ENCODE measurements at regions not wholly inside any gene's neighbourhood (a gene's known extent, or its start where the extent isn't known, plus 50 kb on each side); places are given as distances from the start of the nearest gene placed in this dataset.

- WGBS, 2 donors = 50 to 54% methylated on average over 4 of the region's 4 CpGs
- no peaks in the 10 kb centered on the region for H3K4me1 ChIP-seq
- no peak for DNase-seq
- H3K36me3 ChIP-seq = no peaks in the 10 kb centered on the region
- no peak overlapping the region for H3K4me3 ChIP-seq
- no peak overlapping the region for H3K27ac ChIP-seq
- ATAC-seq (ENCODE audit: low FRiP score in 2 of 2) = no peak
- no peaks in the 10 kb centered on the region for H3K9me3 ChIP-seq
- TF ChIP-seq, protein P1, sequence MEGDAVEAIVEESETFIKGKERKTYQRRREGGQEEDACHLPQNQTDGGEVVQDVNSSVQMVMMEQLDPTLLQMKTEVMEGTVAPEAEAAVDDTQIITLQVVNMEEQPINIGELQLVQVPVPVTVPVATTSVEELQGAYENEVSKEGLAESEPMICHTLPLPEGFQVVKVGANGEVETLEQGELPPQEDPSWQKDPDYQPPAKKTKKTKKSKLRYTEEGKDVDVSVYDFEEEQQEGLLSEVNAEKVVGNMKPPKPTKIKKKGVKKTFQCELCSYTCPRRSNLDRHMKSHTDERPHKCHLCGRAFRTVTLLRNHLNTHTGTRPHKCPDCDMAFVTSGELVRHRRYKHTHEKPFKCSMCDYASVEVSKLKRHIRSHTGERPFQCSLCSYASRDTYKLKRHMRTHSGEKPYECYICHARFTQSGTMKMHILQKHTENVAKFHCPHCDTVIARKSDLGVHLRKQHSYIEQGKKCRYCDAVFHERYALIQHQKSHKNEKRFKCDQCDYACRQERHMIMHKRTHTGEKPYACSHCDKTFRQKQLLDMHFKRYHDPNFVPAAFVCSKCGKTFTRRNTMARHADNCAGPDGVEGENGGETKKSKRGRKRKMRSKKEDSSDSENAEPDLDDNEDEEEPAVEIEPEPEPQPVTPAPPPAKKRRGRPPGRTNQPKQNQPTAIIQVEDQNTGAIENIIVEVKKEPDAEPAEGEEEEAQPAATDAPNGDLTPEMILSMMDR (IDR thresholded peaks at IDR 0.05) = no peak
- TF ChIP-seq POLR2A (IDR thresholded peaks at IDR 0.05) (no peak), EP300 (IDR thresholded peaks at IDR 0.05) (no peak), POLR2AphosphoS5 (IDR thresholded peaks at IDR 0.05) (no peak)
- no peaks in the 10 kb centered on the region for H3K27me3 ChIP-seq
These were observed 70.0 kb upstream of the SLC6A11 start for GRCh38 chr3:10746001-10746400.

DNA sequence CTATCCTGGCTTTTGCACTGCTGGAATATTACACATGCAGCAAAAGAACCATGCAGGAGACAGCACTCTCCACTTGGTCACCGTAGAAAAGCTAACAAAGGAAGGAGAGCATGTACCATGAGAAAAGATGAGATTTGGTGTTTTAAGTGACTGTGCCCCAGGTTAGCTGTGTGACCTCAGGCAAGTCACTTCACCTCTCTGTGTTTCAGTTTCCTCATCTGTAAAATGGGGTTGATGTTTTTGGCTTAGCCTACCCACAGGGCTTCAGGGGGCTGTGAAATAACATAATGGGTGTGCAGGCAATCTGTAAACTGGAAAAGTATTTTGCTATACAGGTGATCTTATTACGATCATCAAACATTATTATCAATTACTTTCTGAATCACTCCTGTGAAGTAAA, 69.3 kb upstream of the SLC6A11 start:
- no peaks in the 10 kb centered on the region for H3K9me3 ChIP-seq

GRCh38 chr3:10747341-10747740, 68.7 kb upstream of the SLC6A11 start:
- H3K27ac ChIP-seq = no peak overlapping the region
- no peak overlapping the region for H3K4me3 ChIP-seq
- H3K36me3 ChIP-seq = no peaks in the 10 kb centered on the region
- no peaks in the 10 kb centered on the region for H3K9me3 ChIP-seq
- DNase-seq (no peak), ATAC-seq (ENCODE audit: low FRiP score in 2 of 2) (no peak)
- TF ChIP-seq, protein P1 (IDR thresholded peaks at IDR 0.05) = no peak
- TF ChIP-seq POLR2AphosphoS5 (IDR thresholded peaks at IDR 0.05) (no peak), POLR2A (IDR thresholded peaks at IDR 0.05) (no peak), EP300 (IDR thresholded peaks at IDR 0.05) (no peak)
- H3K4me1 ChIP-seq = no peaks in the 10 kb centered on the region
- no peaks in the 10 kb centered on the region for H3K27me3 ChIP-seq
- 69 to 83% methylated on average over 6 of the region's 6 CpGs for WGBS, 2 donors

More for the DNA sequence above, 69.3 kb upstream of the SLC6A11 start:
- H3K27me3 ChIP-seq = no peaks in the 10 kb centered on the region
- no peaks in the 10 kb centered on the region for H3K36me3 ChIP-seq
- TF ChIP-seq POLR2AphosphoS5 (IDR thresholded peaks at IDR 0.05) (no peak), POLR2A (IDR thresholded peaks at IDR 0.05) (no peak), EP300 (IDR thresholded peaks at IDR 0.05) (no peak)
- TF ChIP-seq, protein P1 (IDR thresholded peaks at IDR 0.05) = no peak
- no peak overlapping the region for H3K4me3 ChIP-seq
- WGBS, 2 donors = 89 to 94% methylated on average over 2 of the region's 2 CpGs
- ATAC-seq (ENCODE audit: low FRiP score in 2 of 2) = no peak
- H3K4me1 ChIP-seq = no peaks in the 10 kb centered on the region
- DNase-seq = no peak
- no peak overlapping the region for H3K27ac ChIP-seq

DNA sequence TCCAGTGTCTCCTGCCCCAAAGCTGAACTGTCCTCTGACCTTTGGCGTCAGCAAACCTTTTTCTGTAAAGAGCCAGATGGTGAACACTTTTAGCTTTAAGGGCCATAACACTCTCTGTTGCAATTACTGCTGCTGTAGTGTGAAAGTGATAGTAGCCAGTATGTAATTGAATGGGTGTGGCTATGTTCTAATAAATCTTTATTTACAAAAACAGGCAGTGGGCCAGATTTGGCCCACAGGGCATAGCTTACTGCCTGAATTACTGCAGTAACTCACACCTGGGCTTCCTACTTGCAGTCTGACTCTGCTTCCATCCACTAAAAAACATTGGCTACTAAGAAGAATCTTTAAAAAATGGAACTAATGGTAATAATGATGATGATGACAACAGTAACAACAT, 68.0 kb upstream of the SLC6A11 start:
- no peaks in the 10 kb centered on the region for H3K36me3 ChIP-seq
- no peak overlapping the region for H3K27ac ChIP-seq
- WGBS, 2 donors = 60 to 75% methylated on average over 1 of the region's 1 CpG
- no peaks in the 10 kb centered on the region for H3K27me3 ChIP-seq
- no peaks in the 10 kb centered on the region for H3K9me3 ChIP-seq
- TF ChIP-seq, protein P1 (IDR thresholded peaks at IDR 0.05) = no peak
- TF ChIP-seq EP300 (IDR thresholded peaks at IDR 0.05) (no peak), POLR2AphosphoS5 (IDR thresholded peaks at IDR 0.05) (no peak), POLR2A (IDR thresholded peaks at IDR 0.05) (no peak)
- no peak overlapping the region for H3K4me3 ChIP-seq
- no peak for ATAC-seq (ENCODE audit: low FRiP score in 2 of 2)
- no peak for DNase-seq
- no peaks in the 10 kb centered on the region for H3K4me1 ChIP-seq

DNA sequence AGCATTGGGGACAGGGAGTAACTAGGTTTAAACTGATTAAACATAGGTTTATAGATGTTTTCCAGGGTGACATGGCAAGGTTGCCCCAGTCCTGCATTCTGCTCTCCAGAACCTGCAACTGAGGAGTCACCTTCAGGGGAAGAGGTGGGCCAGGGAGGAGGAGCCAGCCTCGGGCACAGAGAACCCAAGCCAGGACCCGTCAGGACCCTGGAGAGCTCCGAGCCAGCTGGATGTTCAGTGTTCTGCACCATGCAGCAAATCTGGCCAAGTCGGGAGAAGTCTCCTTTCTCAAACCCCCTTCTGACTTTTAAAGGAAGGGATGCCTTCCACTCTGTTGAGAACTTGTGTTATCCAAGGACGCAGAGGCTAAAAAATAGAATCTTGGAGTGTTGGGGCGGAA, 62.1 kb upstream of the SLC6A11 start:
- no peak for DNase-seq
- Histone ChIP-seq H3K36me3 (no peaks in the 10 kb centered on the region), H3K9me3 (no peaks in the 10 kb centered on the region), H3K4me1 (no peaks in the 10 kb centered on the region), H3K4me3 (no peak overlapping the region), H3K27ac (no peak overlapping the region), H3K27me3 (no peaks in the 10 kb centered on the region)
- whole genome bisulfite sequencing, 2 donors = 14 to 19% methylated on average over 3 to 6 of the region's 6 CpGs
- TF ChIP-seq, protein P1 (IDR thresholded peaks at IDR 0.05) = no peak
- TF ChIP-seq POLR2AphosphoS5 (IDR thresholded peaks at IDR 0.05) (no peak), EP300 (IDR thresholded peaks at IDR 0.05) (no peak), POLR2A (IDR thresholded peaks at IDR 0.05) (no peak)
- ATAC-seq (ENCODE audit: low FRiP score in 2 of 2) = peak; percentile 43 to 53
